ENCODE measurements at regions not wholly inside any gene's neighbourhood (a gene's known extent, or its start where the extent isn't known, plus 50 kb on each side); places are given as distances from the start of the nearest gene placed in this dataset.

- no peak for TF ChIP-seq EZH2 (IDR thresholded peaks at IDR 0.05; ENCODE audit: borderline replicate concordance, low read length)
- TF ChIP-seq, protein P1, sequence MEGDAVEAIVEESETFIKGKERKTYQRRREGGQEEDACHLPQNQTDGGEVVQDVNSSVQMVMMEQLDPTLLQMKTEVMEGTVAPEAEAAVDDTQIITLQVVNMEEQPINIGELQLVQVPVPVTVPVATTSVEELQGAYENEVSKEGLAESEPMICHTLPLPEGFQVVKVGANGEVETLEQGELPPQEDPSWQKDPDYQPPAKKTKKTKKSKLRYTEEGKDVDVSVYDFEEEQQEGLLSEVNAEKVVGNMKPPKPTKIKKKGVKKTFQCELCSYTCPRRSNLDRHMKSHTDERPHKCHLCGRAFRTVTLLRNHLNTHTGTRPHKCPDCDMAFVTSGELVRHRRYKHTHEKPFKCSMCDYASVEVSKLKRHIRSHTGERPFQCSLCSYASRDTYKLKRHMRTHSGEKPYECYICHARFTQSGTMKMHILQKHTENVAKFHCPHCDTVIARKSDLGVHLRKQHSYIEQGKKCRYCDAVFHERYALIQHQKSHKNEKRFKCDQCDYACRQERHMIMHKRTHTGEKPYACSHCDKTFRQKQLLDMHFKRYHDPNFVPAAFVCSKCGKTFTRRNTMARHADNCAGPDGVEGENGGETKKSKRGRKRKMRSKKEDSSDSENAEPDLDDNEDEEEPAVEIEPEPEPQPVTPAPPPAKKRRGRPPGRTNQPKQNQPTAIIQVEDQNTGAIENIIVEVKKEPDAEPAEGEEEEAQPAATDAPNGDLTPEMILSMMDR (IDR thresholded peaks at IDR 0.05; ENCODE audit: low read length) = no peak
These were observed 135.7 kb upstream of the ZNF648 start for GRCh38 chr1:182196897-182197870.

Data from OCI-LY1 (cell line).